Esophagus (tissue), 2 donors: ENCODE measurements at regions not wholly inside any gene's neighbourhood (a gene's known extent, or its start where the extent isn't known, plus 50 kb on each side); places are given as distances from the start of the nearest gene placed in this dataset.
A peak's percentile ranks its signal among the peaks of the same experiment; 100 is the strongest.

Source experiments
- H3K27ac ChIP-seq, 2 donors: one replicate each; pipeline ENCODE4 v1.5.1; 2013; ENCODE audit warnings: low read depth in 2 of 2, mild to moderate bottlenecking in 2 of 2, inconsistent platforms in 1 of 2, low read length in 1 of 2, moderate library complexity in 1 of 2
- H3K27me3 ChIP-seq, 2 donors: one replicate each; pipeline ENCODE4 v1.6.1; 2013; ENCODE audit warnings: low read length in 2 of 2, control low read depth in 1 of 2, mild to moderate bottlenecking in 1 of 2; ENCODE audit not compliant: insufficient read depth in 2 of 2, control insufficient read depth in 1 of 2
- H3K36me3 ChIP-seq, 2 donors: one replicate each; pipeline ENCODE4 v1.6.1; 2013; ENCODE audit warnings: low read length in 1 of 2; ENCODE audit not compliant: control insufficient read depth in 2 of 2, insufficient read depth in 2 of 2
- H3K4me1 ChIP-seq, 2 donors: one replicate each; pipeline ENCODE4 v1.6.1; 2013; ENCODE audit warnings: low read length in 1 of 2; ENCODE audit not compliant: control insufficient read depth in 2 of 2, insufficient read depth in 2 of 2
- H3K4me3 ChIP-seq, 2 donors: one replicate each; pipeline ENCODE4 v1.5.1; 2013; ENCODE audit warnings: low read length in 2 of 2, mild to moderate bottlenecking in 2 of 2, low read depth in 1 of 2, moderate library complexity in 1 of 2
- H3K9me3 ChIP-seq, 2 donors: one replicate each; pipeline ENCODE4 v1.6.1; 2013; ENCODE audit warnings: mild to moderate bottlenecking in 2 of 2, low read depth in 1 of 2, low read length in 1 of 2, moderate library complexity in 1 of 2; ENCODE audit not compliant: control insufficient read depth in 2 of 2, insufficient read depth in 1 of 2
- WGBS, 2 donors: extraction: QIAGEN DNeasy Blood & Tissue Kit; methylation state at CpG; one replicate each; pipeline ENCODE4 v1.1.7; 2013; 5-methylcytosine and 5-hydroxymethylcytosine counted together
- donor health status: healthy with polysubstance abuse.
- donor health status: Bipolar disorder and iron deficiency.

- Histone ChIP-seq H3K9me3 (no peaks in the 10 kb centered on the region), H3K27ac (no peak overlapping the region), H3K4me3 (no peak overlapping the region), H3K4me1 (peaks cover 0 to 1% of the 10 kb centered on the region in 2 donors), H3K27me3 (no peaks in the 10 kb centered on the region), H3K36me3 (no peaks in the 10 kb centered on the region)
- WGBS, 2 donors, result 79 to 88% methylated on average over 1 of the region's 1 CpG
These were observed 834.0 kb downstream of the MAFB start for GRCh38 chr20:39855056-39855455.

- H3K27ac ChIP-seq, result no peak overlapping the region
- H3K9me3 ChIP-seq, result no peaks in the 10 kb centered on the region
- peaks cover 0 to 11% of the 10 kb centered on the region in 2 donors for H3K4me1 ChIP-seq
- WGBS, 2 donors, result 77 to 88% methylated on average over 2 of the region's 2 CpGs
- H3K27me3 ChIP-seq, result no peaks in the 10 kb centered on the region
- H3K36me3 ChIP-seq, result no peaks in the 10 kb centered on the region
- H3K4me3 ChIP-seq, result no peak overlapping the region
These were observed 835.4 kb downstream of the MAFB start for GRCh38 chr20:39853636-39854035.

- WGBS, 2 donors, result 88% methylated on average over 3 of the region's 3 CpGs
These were observed 836.0 kb downstream of the MAFB start for GRCh38 chr20:39853050-39853449.

GRCh38 chr20:39851459-39851858 is 837.6 kb downstream of the MAFB start:
- peaks cover 0 to 11% of the 10 kb centered on the region in 2 donors for H3K4me1 ChIP-seq
- no peaks in the 10 kb centered on the region for H3K9me3 ChIP-seq
- H3K27ac ChIP-seq, result no peak overlapping the region
- WGBS, 2 donors, result 38 to 57% methylated on average over 3 of the region's 3 CpGs
- no peaks in the 10 kb centered on the region for H3K36me3 ChIP-seq
- H3K4me3 ChIP-seq, result no peak overlapping the region
- no peaks in the 10 kb centered on the region for H3K27me3 ChIP-seq

More at GRCh38 chr20:39853050-39853449, 836.0 kb downstream of the MAFB start:
- H3K36me3 ChIP-seq, result no peaks in the 10 kb centered on the region
- H3K27me3 ChIP-seq, result no peaks in the 10 kb centered on the region
- H3K27ac ChIP-seq, result no peak overlapping the region
- H3K4me1 ChIP-seq, result peaks cover 0 to 11% of the 10 kb centered on the region in 2 donors
- no peaks in the 10 kb centered on the region for H3K9me3 ChIP-seq
- H3K4me3 ChIP-seq, result no peak overlapping the region

GRCh38 chr20:39850821-39851330 is 838.2 kb downstream of the MAFB start:
- Histone ChIP-seq H3K4me3 (no peak overlapping the region), H3K27ac (peak overlapping the region in 1 of 2 donors; percentile 35), H3K4me1 (peaks cover 0 to 11% of the 10 kb centered on the region in 2 donors), H3K9me3 (no peaks in the 10 kb centered on the region), H3K27me3 (no peaks in the 10 kb centered on the region), H3K36me3 (no peaks in the 10 kb centered on the region)
- 62 to 63% methylated on average over 5 of the region's 5 CpGs for WGBS, 2 donors

- H3K4me1 ChIP-seq, result peaks cover 0 to 11% of the 10 kb centered on the region in 2 donors
- H3K27ac ChIP-seq, result no peak overlapping the region
- no peaks in the 10 kb centered on the region for H3K36me3 ChIP-seq
- H3K4me3 ChIP-seq, result no peak overlapping the region
- H3K9me3 ChIP-seq, result no peaks in the 10 kb centered on the region
- 7% methylated on average over 1 of the region's 1 CpG for WGBS, 2 donors
- H3K27me3 ChIP-seq, result no peaks in the 10 kb centered on the region
These were observed 838.8 kb downstream of the MAFB start for GRCh38 chr20:39850246-39850645.

- WGBS, 2 donors, result 11 to 23% methylated on average over 9 of the region's 9 CpGs
- Histone ChIP-seq H3K27me3 (no peaks in the 10 kb centered on the region), H3K36me3 (no peaks in the 10 kb centered on the region), H3K4me1 (peaks cover 0 to 11% of the 10 kb centered on the region in 2 donors), H3K9me3 (no peaks in the 10 kb centered on the region), H3K27ac (no peak overlapping the region), H3K4me3 (no peak overlapping the region)
These were observed 839.4 kb downstream of the MAFB start for GRCh38 chr20:39849664-39850063.

- peaks cover 0 to 11% of the 10 kb centered on the region in 2 donors for H3K4me1 ChIP-seq
- 54 to 74% methylated on average over 5 of the region's 5 CpGs for WGBS, 2 donors
These were observed 839.9 kb downstream of the MAFB start for GRCh38 chr20:39849171-39849570.

GRCh38 chr20:39839399-39840119 is 849.5 kb downstream of the MAFB start:
- Histone ChIP-seq H3K27ac (no peak overlapping the region), H3K9me3 (no peaks in the 10 kb centered on the region), H3K27me3 (no peaks in the 10 kb centered on the region), H3K4me3 (no peak overlapping the region), H3K36me3 (no peaks in the 10 kb centered on the region), H3K4me1 (no peaks in the 10 kb centered on the region)
- WGBS, 2 donors, result 73 to 89% methylated on average over 9 of the region's 9 CpGs

More at GRCh38 chr20:39849171-39849570, 839.9 kb downstream of the MAFB start:
- Histone ChIP-seq H3K9me3 (no peaks in the 10 kb centered on the region), H3K4me3 (no peak overlapping the region), H3K36me3 (no peaks in the 10 kb centered on the region), H3K27ac (no peak overlapping the region), H3K27me3 (no peaks in the 10 kb centered on the region)

- Histone ChIP-seq H3K27ac (no peak overlapping the region), H3K4me1 (no peaks in the 10 kb centered on the region), H3K27me3 (no peaks in the 10 kb centered on the region), H3K4me3 (no peak overlapping the region), H3K36me3 (no peaks in the 10 kb centered on the region), H3K9me3 (no peaks in the 10 kb centered on the region)
- WGBS, 2 donors, result 76 to 78% methylated on average over 3 of the region's 3 CpGs
These were observed 851.5 kb downstream of the MAFB start for GRCh38 chr20:39837561-39837960.
